OCI-LY7 (cell line): ENCODE measurements at regions not wholly inside any gene's neighbourhood (a gene's known extent, or its start where the extent isn't known, plus 50 kb on each side); places are given as distances from the start of the nearest gene placed in this dataset.

ENCODE experiments used
- BruUV-seq: library from RNA; stranded (reverse); fragments of 400-500 nt; replicated peaks from 2 replicates; lab custom pipeline; 2021; lab: Mats Ljungman, UMichigan
- CTCF ChIA-PET: fragments of 300-600 bp; sonication (Branson Sonifier 250); formaldehyde crosslinking; loops from one replicate; lab custom pipeline; 2022; ENCODE audit warnings: antibody characterized with exemption; ENCODE audit not compliant: unreplicated experiment; lab: Charles Lee
- POLR2A ChIA-PET: fragments of 300-600 bp; sonication (Branson Sonifier 250); formaldehyde crosslinking; loops from one replicate; lab custom pipeline; 2022; ENCODE audit warnings: antibody characterized with exemption; lab: Charles Lee
- DNase-seq: peaks from one replicate; pipeline ENCODE4 v3.0.0-alpha.2; 2015; ENCODE audit warnings: low spot score
- H2AFZ ChIP-seq: fragments of 200-600 bp; sonication (generic), shearing (Covaris generic); 2 replicates; pipeline ENCODE4 v1.6.1; 2014; ENCODE audit warnings: mild to moderate bottlenecking, antibody characterized with exemption, low read length, moderate library complexity
- H3K27ac ChIP-seq: fragments of 200-600 bp; sonication (generic); 2 replicates; pipeline ENCODE4 v1.5.1; 2014; ENCODE audit warnings: mixed run types, low read depth, mild to moderate bottlenecking, moderate library complexity, low read length, inconsistent platforms; ENCODE audit not compliant: poor library complexity, severe bottlenecking
- H3K36me3 ChIP-seq: fragments of 200-600 bp; sonication (generic); 2 replicates; pipeline ENCODE4 v1.6.1; 2014; ENCODE audit warnings: mild to moderate bottlenecking, antibody characterized with exemption, low read length, moderate library complexity, mixed read lengths; ENCODE audit not compliant: insufficient read depth
- H3K4me1 ChIP-seq: fragments of 200-600 bp; sonication (generic); 2 replicates; pipeline ENCODE4 v1.5.1; 2014; ENCODE audit warnings: mild to moderate bottlenecking, low read length; ENCODE audit not compliant: insufficient read depth, poor library complexity, severe bottlenecking
- H3K4me2 ChIP-seq: fragments of 200-600 bp; sonication (generic); 2 replicates; pipeline ENCODE4 v1.6.1; 2014; ENCODE audit warnings: mild to moderate bottlenecking, low read length
- H3K4me3 ChIP-seq: fragments of 200-600 bp; sonication (generic); 2 replicates; pipeline ENCODE4 v1.5.1; 2014; ENCODE audit warnings: mild to moderate bottlenecking, low read depth, low read length; ENCODE audit not compliant: poor library complexity, severe bottlenecking
- H3K79me2 ChIP-seq: fragments of 200-600 bp; sonication (generic); 2 replicates; pipeline ENCODE4 v1.6.1; 2016; ENCODE audit warnings: low read depth, mild to moderate bottlenecking, low read length, moderate library complexity, mixed read lengths; ENCODE audit not compliant: insufficient read depth
- H3K9me2 ChIP-seq: fragments of 200-600 bp; sonication (generic); 2 replicates; pipeline ENCODE4 v1.6.1; 2016; ENCODE audit warnings: mild to moderate bottlenecking, low read length, mixed read lengths; ENCODE audit not compliant: insufficient read depth
- H3K9me3 ChIP-seq: fragments of 200-600 bp; sonication (generic); 2 replicates; pipeline ENCODE4 v1.6.1; 2014; ENCODE audit warnings: mild to moderate bottlenecking, mixed run types, low read length, mixed read lengths
- H4K20me1 ChIP-seq: fragments of 200-600 bp; sonication (generic); 2 replicates; pipeline ENCODE4 v1.6.1; 2014; ENCODE audit warnings: mild to moderate bottlenecking, antibody characterized with exemption, low read length, moderate library complexity, mixed read lengths; ENCODE audit not compliant: insufficient read depth
- EZH2phosphoT487 ChIP-seq: fragments of 200-600 bp; sonication (generic); IDR thresholded peaks from 2 replicates; pipeline ENCODE4 v1.6.1; 2018; ENCODE audit warnings: low read depth, borderline replicate concordance, mild to moderate bottlenecking, mixed run types, antibody characterized with exemption, low read length, moderate library complexity, mixed read lengths
- intact Hi-C: fragments of 100-400 bp; cut with micrococcal nuclease; formaldehyde crosslinking; loops from one replicate; pipeline ENCODE4 v1.10.0; 2022; ENCODE audit not compliant: unreplicated experiment
- TF ChIP-seq, protein P1 (sequence below): fragments of 200-600 bp; sonication (generic); conservative IDR thresholded peaks from 2 replicates; pipeline ENCODE4 v1.5.1; 2014; ENCODE audit warnings: mild to moderate bottlenecking, antibody characterized with exemption, low read length, moderate library complexity, mixed read lengths

DNA sequence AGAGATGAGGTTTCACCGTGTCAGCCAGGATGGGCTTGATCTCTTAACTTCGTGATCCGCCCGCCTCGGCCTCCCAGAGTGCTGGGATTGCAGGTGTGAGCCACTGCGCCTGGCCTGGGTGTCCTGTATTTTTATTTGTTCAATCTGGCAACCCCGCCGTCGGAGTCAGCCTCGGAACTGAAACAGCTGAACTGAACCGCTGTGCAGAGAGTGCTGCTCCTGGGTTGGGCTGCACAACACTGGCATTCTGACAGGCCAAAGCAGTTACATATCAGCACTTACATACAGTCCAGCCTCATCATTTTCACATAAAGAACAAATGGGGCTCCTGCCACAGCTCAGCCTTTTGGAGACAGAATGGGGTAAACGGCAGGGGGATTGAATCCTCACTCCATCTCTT lies 185.6 kb downstream of the C9orf50 start:
- no peak for TF ChIP-seq EZH2phosphoT487
- TF ChIP-seq, protein P1, sequence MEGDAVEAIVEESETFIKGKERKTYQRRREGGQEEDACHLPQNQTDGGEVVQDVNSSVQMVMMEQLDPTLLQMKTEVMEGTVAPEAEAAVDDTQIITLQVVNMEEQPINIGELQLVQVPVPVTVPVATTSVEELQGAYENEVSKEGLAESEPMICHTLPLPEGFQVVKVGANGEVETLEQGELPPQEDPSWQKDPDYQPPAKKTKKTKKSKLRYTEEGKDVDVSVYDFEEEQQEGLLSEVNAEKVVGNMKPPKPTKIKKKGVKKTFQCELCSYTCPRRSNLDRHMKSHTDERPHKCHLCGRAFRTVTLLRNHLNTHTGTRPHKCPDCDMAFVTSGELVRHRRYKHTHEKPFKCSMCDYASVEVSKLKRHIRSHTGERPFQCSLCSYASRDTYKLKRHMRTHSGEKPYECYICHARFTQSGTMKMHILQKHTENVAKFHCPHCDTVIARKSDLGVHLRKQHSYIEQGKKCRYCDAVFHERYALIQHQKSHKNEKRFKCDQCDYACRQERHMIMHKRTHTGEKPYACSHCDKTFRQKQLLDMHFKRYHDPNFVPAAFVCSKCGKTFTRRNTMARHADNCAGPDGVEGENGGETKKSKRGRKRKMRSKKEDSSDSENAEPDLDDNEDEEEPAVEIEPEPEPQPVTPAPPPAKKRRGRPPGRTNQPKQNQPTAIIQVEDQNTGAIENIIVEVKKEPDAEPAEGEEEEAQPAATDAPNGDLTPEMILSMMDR: no peak
- no peak overlapping the region for H3K4me2 ChIP-seq
- H3K79me2 ChIP-seq: no peaks in the 10 kb centered on the region
- H4K20me1 ChIP-seq: no peaks in the 10 kb centered on the region
- DNase-seq: no peak
- ChIA-PET CTCF (no interaction called here), POLR2A (no interaction called here)
- H3K4me1 ChIP-seq: peaks cover 5% of the 10 kb centered on the region
- no peaks in the 10 kb centered on the region for H3K9me2 ChIP-seq
- no peaks in the 10 kb centered on the region for H3K9me3 ChIP-seq
- H2AFZ ChIP-seq: no peak overlapping the region
- H3K36me3 ChIP-seq: no peaks in the 10 kb centered on the region
- intact Hi-C loops: no loop called here
- BruUV-seq: no TSS peak
- no peak overlapping the region for H3K4me3 ChIP-seq
- no peak overlapping the region for H3K27ac ChIP-seq

DNA sequence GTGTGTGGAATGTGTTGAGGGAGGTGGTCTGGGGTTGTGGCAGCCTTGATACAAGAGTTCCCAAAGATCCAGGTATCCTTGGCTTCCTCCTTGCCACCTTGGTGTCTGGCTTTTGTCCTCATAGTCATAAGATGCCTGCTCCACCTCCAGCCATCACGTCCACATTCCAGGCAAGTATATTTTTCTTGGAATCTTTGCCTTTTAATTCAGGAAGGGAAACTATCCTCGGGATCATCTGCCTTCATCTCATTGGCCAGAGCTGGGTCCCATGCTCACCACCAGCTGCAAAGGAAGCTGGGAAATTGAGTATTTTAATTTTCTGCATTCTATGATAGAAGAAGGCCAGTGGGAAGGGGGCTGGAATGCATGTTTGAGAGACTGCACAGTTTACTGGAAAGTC lies 186.7 kb downstream of the C9orf50 start:
- Histone ChIP-seq H3K36me3 (no peaks in the 10 kb centered on the region), H3K79me2 (no peaks in the 10 kb centered on the region), H3K9me3 (no peaks in the 10 kb centered on the region), H2AFZ (no peak overlapping the region), H3K9me2 (no peaks in the 10 kb centered on the region), H3K4me1 (peaks cover 5% of the 10 kb centered on the region), H3K4me2 (no peak overlapping the region), H4K20me1 (no peaks in the 10 kb centered on the region), H3K4me3 (no peak overlapping the region), H3K27ac (no peak overlapping the region)
- POLR2A ChIA-PET: no interaction called here
- DNase-seq: no peak
- TF ChIP-seq EZH2phosphoT487: no peak
- TF ChIP-seq, protein P1: no peak
- intact Hi-C loops: no loop called here
- no TSS peak for BruUV-seq
- CTCF ChIA-PET: interaction anchor here (0.6 kb wide), 1 partner anchor 145 kb away, joined by 5 read pairs; no protein-coding TSS in a partner anchor

DNA sequence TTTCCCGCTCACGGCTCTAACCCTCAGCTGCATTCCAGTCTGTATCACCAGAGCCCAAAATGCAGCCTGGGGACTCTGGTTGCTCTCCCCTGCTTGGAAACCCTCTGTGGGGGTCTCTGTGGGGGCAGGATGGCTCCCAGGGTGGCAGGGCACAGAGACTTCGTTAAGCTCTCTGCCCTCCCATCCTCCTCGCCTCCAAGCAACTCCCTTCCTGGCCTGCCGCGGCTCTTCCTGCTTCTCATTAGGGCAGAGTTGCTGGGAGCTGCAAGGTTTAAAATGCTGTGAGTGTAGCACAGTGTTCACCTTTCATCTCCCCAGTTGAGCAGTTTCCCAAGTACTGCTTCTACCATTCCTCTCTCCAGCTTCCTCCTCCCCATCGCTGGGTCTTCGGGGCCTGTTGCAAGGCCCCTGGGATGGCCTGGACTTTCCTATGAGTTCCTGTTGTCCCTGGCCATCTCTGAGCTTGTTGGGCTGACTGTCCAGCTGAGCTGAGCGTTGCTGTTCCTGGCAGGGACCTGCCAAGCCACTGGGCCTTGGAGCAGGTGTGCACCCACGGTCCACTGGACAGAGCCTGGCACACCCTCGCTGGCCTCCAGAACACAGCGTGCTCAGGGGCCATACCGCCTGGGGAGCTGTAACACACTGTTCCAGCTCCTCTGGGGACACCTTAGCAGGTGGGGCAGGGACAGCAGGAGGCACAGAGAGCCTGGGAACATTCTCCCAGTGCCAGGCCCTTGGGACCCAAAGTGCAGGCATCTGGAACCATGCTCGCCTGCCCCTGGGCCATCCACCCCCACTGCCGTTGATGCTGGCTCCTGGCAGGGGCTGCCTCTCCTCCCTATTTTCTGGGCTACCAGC lies 188.4 kb downstream of the C9orf50 start:
- ChIA-PET POLR2A (no interaction called here), CTCF (no interaction called here)
- Histone ChIP-seq H3K4me2 (no peak overlapping the region), H3K4me1 (peaks cover 5% of the 10 kb centered on the region), H3K79me2 (no peaks in the 10 kb centered on the region), H4K20me1 (no peaks in the 10 kb centered on the region), H3K36me3 (no peaks in the 10 kb centered on the region), H3K9me3 (no peaks in the 10 kb centered on the region), H2AFZ (no peak overlapping the region), H3K4me3 (no peak overlapping the region), H3K9me2 (no peaks in the 10 kb centered on the region), H3K27ac (no peak overlapping the region)
- no peak for TF ChIP-seq EZH2phosphoT487
- TF ChIP-seq, protein P1: no peak
- DNase-seq: no peak
- BruUV-seq: no TSS peak
- intact Hi-C loops: no loop called here
